A549 (cell line): ENCODE measurements at regions not wholly inside any gene's neighbourhood (a gene's known extent, or its start where the extent isn't known, plus 50 kb on each side); places are given as distances from the start of the nearest gene placed in this dataset.

Experiments
- ATAC-seq, 2 experiments: fragments of 200-7000 bp in 1 of 2; fragments of >200 bp in 1 of 2; cut with Nextera tagmentation in 1 of 2; cut with Tn5 transposase in 1 of 2; 3 replicates each; pipeline versions ENCODE4 v1.8.0 to v1.9.1; 2018 to 2020; ENCODE audit warnings: mild to moderate bottlenecking in 1 of 2, moderate library complexity in 1 of 2
- CTCF ChIA-PET: fragments of 300-600 bp; sonication (Branson Sonifier 250); formaldehyde crosslinking; extraction: SDS; loops from one replicate; lab custom pipeline; 2021; ENCODE audit warnings: antibody characterized with exemption, inconsistent platforms; lab: Yijun Ruan, JAX
- POLR2A ChIA-PET: fragments of 350-600 bp; formaldehyde crosslinking; extraction: SDS; loops from one replicate; lab custom pipeline; 2021; ENCODE audit warnings: antibody characterized with exemption, inconsistent platforms; lab: Yijun Ruan, JAX
- DNase-seq, 2 experiments: peaks; one replicate each; pipeline versions ENCODE4 v3.0.0 to v3.0.0-alpha.2; 2011 to 2016; ENCODE audit warnings: low read depth in 1 of 2, low spot score in 1 of 2
- FAIRE-seq: peaks from 2 replicates; lab custom pipeline; 2011; peaks lifted over from hg19 to GRCh38; lab: Jason Lieb, UNC
- H3K27ac ChIP-seq, 2 experiments: fragments of >200 bp; sonication (Bioruptor Twin); formaldehyde crosslinking; 3 replicates each; pipeline ENCODE4 v1.5.1; 2016 to 2017
- H3K4me1 ChIP-seq: fragments of >200 bp; sonication (Bioruptor Twin); formaldehyde crosslinking; 3 replicates; pipeline ENCODE4 v1.6.1; 2016
- H3K4me2 ChIP-seq: fragments of >200 bp; sonication (Bioruptor Twin); formaldehyde crosslinking; 3 replicates; pipeline ENCODE4 v1.6.1; 2016
- H3K4me3 ChIP-seq: fragments of >200 bp; sonication (Bioruptor Twin); formaldehyde crosslinking; 3 replicates; pipeline ENCODE4 v1.5.1; 2016
- H3K9me3 ChIP-seq: fragments of >200 bp; sonication (Bioruptor Twin); formaldehyde crosslinking; 3 replicates; pipeline ENCODE4 v1.6.1; 2016
- CEBPB ChIP-seq, 2 experiments: fragments of >200 bp in 1 of 2; sonication (Bioruptor Twin) in 1 of 2; formaldehyde crosslinking in 1 of 2; IDR thresholded peaks; 2 replicates each; pipeline ENCODE4 v1.6.1; 2012 to 2016
- FOXS1 ChIP-seq: fragments of 250-450 bp; sonication (Bioruptor Pico); IDR thresholded peaks from 2 replicates; pipeline ENCODE4 v1.5.0; 2020; ENCODE audit warnings: mild to moderate bottlenecking, moderate library complexity
- HEYL ChIP-seq: fragments of 250-450 bp; sonication (Bioruptor Pico); IDR thresholded peaks from 2 replicates; pipeline ENCODE4 v1.8.0; 2021; ENCODE audit warnings: mild to moderate bottlenecking, moderate library complexity
- JUN ChIP-seq, 2 experiments: fragments of >200 bp; sonication (Bioruptor Twin); formaldehyde crosslinking; IDR thresholded peaks; 2 replicates in 1 of 2; 3 replicates in 1 of 2; pipeline ENCODE4 v1.6.1; 2016 to 2017
- MAFK ChIP-seq: fragments of 450-650 bp; IDR thresholded peaks from 2 replicates; pipeline ENCODE4 v1.6.1; 2014; ENCODE audit not compliant: partially characterized antibody
- POLR2AphosphoS2 ChIP-seq: conservative IDR thresholded peaks from 2 replicates; pipeline ENCODE4 v1.6.1; 2012; ENCODE audit warnings: low read length, improper control_type of control experiment, inconsistent platforms
- RFX5 ChIP-seq: fragments of 450-650 bp; IDR thresholded peaks from 2 replicates; pipeline ENCODE4 v1.7.1; 2014; ENCODE audit warnings: antibody characterized with exemption, mild to moderate bottlenecking, moderate library complexity
- RNF2 ChIP-seq: fragments of 200-600 bp; sonication (generic); IDR thresholded peaks from 2 replicates; pipeline ENCODE4 v1.6.1; 2016; ENCODE audit warnings: low read depth, mild to moderate bottlenecking, antibody characterized with exemption, moderate library complexity, borderline replicate concordance
- SMC3 ChIP-seq: fragments of >200 bp; sonication (Bioruptor Twin); formaldehyde crosslinking; IDR thresholded peaks from 3 replicates; pipeline ENCODE4 v1.6.1; 2018; ENCODE audit warnings: inconsistent platforms
- TP53 ChIP-seq: fragments of 250-450 bp; sonication (Bioruptor Pico); IDR thresholded peaks from 2 replicates; pipeline ENCODE4 v1.5.0; 2021; ENCODE audit warnings: mild to moderate bottlenecking, moderate library complexity
- ZC3H11A ChIP-seq: fragments of 450-650 bp; IDR thresholded peaks from 2 replicates; pipeline ENCODE4 v1.6.1; 2014; ENCODE audit warnings: antibody characterized with exemption, mild to moderate bottlenecking
- WGBS: methylation state at CpG from one replicate; pipeline ENCODE4 v1.1.6; 2017; ENCODE audit errors: missing lambda C conversion rate; 5-methylcytosine and 5-hydroxymethylcytosine counted together
- TF ChIP-seq, protein P1 (sequence below): fragments of 200-600 bp; sonication (generic); IDR thresholded peaks from 2 replicates; pipeline ENCODE4 v1.6.1; 2016; ENCODE audit warnings: antibody characterized with exemption, mild to moderate bottlenecking, moderate library complexity
- TF ChIP-seq, protein P2 (sequence below): fragments of 450-650 bp; IDR thresholded peaks from 2 replicates; pipeline ENCODE4 v1.6.1; 2014; ENCODE audit warnings: antibody characterized with exemption
- TF ChIP-seq, protein P3 (sequence below): fragments of 150-350 bp; IDR thresholded peaks from 2 replicates; pipeline ENCODE4 v1.6.1; 2014; ENCODE audit warnings: low read depth, mild to moderate bottlenecking, low read length

DNA sequence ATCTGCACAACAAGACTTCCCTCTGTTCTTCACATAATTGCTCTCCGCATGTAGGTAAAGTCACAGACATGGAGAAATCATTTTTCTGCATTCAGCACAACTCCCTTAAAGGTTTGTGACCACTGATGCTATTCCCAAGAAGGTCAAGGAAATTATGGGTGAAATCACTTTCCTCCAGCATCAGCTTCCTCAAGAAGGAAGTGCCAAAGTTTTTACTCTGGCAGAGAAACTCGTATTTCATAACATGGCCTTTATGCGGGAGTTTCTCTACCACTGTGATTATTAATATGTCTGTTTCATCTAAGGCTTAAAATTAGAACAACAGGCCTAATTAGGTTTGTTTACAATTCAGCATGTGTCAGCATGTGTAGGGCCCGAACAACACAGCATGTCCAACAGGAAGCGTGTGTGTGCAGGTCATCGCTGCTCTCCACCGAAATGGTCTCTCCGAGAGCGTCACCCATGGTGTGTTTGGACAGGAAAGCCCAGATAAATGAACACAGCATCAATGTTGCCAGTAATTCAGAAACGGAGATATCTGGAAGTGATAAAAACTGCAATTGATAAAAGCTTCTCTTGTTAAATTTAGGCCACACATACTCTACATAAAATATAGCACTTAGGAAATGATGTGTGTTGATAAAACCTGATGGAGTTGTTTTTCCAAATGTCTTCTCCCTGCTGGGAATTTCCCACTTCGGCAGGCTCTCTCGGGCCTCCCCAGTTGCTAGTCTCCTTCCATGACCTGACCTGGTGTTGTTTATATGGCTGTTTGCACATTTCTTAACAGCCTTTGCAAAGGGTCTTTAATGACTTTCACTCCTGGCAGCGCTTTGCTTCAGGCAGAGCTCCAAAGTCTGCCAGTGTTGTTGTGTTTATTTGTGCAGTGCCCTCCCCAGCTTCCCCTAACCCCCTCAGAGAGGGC lies 265.1 kb upstream of the CEP162 start:
- no peak overlapping the region for H3K4me2 ChIP-seq
- TF ChIP-seq MAFK (no peak), SMC3 (no peak)
- no peak overlapping the region for H3K27ac ChIP-seq
- H3K9me3 ChIP-seq: no peaks in the 10 kb centered on the region
- 73% methylated on average over 13 of the region's 13 CpGs for WGBS
- CTCF ChIA-PET: interaction anchor here (1.4 kb wide), 1 partner anchor 22 kb away, joined by 7 read pairs; no protein-coding TSS in a partner anchor
- FAIRE-seq: no peak
- ATAC-seq: no peak
- no peak for DNase-seq
- POLR2A ChIA-PET: no interaction called here
- no peaks in the 10 kb centered on the region for H3K4me1 ChIP-seq
- no peak overlapping the region for H3K4me3 ChIP-seq

DNA sequence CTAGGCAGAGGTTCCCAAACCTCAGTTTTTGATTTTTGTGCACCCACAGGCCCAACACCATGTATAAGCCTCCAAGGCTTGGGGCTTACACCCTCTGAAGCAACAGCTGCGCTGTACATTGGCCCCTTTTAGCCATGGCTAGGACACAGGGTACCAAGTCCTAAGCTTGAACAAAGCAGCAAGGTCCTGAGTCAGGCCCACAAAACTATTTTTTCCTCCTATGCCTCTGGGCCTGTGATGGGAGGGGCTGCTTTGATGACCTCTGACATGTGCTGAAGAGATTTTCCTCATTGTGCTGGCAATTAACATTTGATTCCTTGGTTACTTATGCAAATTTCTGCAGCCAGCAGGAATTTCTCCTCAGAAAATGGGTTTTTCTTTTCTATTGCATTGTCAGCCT lies 262.2 kb upstream of the CEP162 start:
- Histone ChIP-seq H3K9me3 (no peaks in the 10 kb centered on the region), H3K27ac (no peak overlapping the region), H3K4me3 (no peak overlapping the region), H3K4me1 (no peaks in the 10 kb centered on the region), H3K4me2 (no peak overlapping the region)
- ATAC-seq (no peak), DNase-seq (no peak), FAIRE-seq (no peak)
- ChIA-PET POLR2A (no interaction called here), CTCF (no interaction called here)
- no peak for TF ChIP-seq HEYL
- no peak for TF ChIP-seq TP53 (CRISPR knock-in tag)
- TF ChIP-seq JUN (IDR thresholded peaks at IDR 0.05): no peak
- TF ChIP-seq, protein P1, sequence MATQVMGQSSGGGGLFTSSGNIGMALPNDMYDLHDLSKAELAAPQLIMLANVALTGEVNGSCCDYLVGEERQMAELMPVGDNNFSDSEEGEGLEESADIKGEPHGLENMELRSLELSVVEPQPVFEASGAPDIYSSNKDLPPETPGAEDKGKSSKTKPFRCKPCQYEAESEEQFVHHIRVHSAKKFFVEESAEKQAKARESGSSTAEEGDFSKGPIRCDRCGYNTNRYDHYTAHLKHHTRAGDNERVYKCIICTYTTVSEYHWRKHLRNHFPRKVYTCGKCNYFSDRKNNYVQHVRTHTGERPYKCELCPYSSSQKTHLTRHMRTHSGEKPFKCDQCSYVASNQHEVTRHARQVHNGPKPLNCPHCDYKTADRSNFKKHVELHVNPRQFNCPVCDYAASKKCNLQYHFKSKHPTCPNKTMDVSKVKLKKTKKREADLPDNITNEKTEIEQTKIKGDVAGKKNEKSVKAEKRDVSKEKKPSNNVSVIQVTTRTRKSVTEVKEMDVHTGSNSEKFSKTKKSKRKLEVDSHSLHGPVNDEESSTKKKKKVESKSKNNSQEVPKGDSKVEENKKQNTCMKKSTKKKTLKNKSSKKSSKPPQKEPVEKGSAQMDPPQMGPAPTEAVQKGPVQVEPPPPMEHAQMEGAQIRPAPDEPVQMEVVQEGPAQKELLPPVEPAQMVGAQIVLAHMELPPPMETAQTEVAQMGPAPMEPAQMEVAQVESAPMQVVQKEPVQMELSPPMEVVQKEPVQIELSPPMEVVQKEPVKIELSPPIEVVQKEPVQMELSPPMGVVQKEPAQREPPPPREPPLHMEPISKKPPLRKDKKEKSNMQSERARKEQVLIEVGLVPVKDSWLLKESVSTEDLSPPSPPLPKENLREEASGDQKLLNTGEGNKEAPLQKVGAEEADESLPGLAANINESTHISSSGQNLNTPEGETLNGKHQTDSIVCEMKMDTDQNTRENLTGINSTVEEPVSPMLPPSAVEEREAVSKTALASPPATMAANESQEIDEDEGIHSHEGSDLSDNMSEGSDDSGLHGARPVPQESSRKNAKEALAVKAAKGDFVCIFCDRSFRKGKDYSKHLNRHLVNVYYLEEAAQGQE: no peak
- no peak for TF ChIP-seq MAFK
- TF ChIP-seq RNF2: no peak
- no peak for TF ChIP-seq FOXS1 (CRISPR knock-in tag)
- 22% methylated on average over 1 of the region's 1 CpG for WGBS

DNA sequence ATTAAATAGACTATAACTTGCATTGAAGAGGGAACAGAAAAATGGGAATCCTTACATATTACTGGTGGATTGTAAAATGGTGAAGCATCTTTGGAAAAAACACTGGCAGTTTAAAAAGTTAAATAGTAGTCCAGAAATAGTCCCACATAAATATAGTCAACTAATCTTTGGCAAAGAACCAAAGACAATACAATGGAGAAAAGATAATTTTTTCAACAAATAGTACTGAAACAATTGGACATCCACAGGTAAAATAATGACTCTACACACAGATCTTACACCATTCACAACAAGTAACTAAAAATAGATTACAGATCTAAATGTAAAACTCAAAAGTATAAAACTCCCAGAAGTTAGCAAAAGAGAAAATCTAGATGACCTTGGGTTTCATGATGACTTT lies 259.1 kb upstream of the CEP162 start:
- no peak for FAIRE-seq
- H3K27ac ChIP-seq: no peak overlapping the region
- no peak for ATAC-seq
- CTCF ChIA-PET: no interaction called here
- no peaks in the 10 kb centered on the region for H3K4me1 ChIP-seq
- H3K4me3 ChIP-seq: no peak overlapping the region
- POLR2A ChIA-PET: no interaction called here
- H3K9me3 ChIP-seq: no peaks in the 10 kb centered on the region
- TF ChIP-seq, protein P2, sequence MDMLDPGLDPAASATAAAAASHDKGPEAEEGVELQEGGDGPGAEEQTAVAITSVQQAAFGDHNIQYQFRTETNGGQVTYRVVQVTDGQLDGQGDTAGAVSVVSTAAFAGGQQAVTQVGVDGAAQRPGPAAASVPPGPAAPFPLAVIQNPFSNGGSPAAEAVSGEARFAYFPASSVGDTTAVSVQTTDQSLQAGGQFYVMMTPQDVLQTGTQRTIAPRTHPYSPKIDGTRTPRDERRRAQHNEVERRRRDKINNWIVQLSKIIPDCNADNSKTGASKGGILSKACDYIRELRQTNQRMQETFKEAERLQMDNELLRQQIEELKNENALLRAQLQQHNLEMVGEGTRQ: no peak
- TF ChIP-seq, protein P3, sequence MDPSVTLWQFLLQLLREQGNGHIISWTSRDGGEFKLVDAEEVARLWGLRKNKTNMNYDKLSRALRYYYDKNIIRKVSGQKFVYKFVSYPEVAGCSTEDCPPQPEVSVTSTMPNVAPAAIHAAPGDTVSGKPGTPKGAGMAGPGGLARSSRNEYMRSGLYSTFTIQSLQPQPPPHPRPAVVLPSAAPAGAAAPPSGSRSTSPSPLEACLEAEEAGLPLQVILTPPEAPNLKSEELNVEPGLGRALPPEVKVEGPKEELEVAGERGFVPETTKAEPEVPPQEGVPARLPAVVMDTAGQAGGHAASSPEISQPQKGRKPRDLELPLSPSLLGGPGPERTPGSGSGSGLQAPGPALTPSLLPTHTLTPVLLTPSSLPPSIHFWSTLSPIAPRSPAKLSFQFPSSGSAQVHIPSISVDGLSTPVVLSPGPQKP: no peak
- TF ChIP-seq RFX5 (no peak), POLR2AphosphoS2 (no peak), ZC3H11A (no peak), MAFK (no peak), CEBPB (IDR thresholded peaks at IDR 0.05) (no peak)
- DNase-seq: no peak
- H3K4me2 ChIP-seq: no peak overlapping the region
